T-helper 1 cell (primary cell): ENCODE measurements at regions not wholly inside any gene's neighbourhood (a gene's known extent, or its start where the extent isn't known, plus 50 kb on each side); places are given as distances from the start of the nearest gene placed in this dataset.
"Not testable (repeated sequence)": the region's sequence is repeated elsewhere in the genome, so short reads cannot be mapped to it uniquely, and the experiment has no call there.

ENCODE experiments used
- DNase-seq, 5 donors: peaks; one replicate each; pipeline ENCODE4 v3.0.0-alpha.2; 2012 to 2020

- DNase-seq = no peak
Observed at GRCh38 chr5:43926923-43927322, 323.9 kb downstream of the NNT start.

DNA sequence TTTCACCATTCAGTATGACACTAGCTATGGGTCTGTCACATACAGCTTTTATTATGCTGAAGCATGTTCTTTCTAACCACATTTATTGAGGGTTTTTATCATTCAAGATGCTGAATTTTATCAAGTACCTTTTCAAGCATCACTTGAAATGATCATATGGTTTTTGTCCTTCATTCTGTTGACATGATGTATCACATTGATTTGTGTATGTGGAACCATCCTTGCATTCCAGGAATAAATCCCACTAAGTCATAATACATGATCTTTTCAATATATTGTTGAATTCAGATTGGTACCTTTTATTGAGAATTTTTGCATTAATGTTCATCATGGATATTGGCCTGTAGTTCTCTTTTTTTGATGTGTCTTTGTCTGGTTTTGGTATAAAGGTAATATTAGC lies 317.4 kb downstream of the NNT start:
- no peak for DNase-seq

DNA sequence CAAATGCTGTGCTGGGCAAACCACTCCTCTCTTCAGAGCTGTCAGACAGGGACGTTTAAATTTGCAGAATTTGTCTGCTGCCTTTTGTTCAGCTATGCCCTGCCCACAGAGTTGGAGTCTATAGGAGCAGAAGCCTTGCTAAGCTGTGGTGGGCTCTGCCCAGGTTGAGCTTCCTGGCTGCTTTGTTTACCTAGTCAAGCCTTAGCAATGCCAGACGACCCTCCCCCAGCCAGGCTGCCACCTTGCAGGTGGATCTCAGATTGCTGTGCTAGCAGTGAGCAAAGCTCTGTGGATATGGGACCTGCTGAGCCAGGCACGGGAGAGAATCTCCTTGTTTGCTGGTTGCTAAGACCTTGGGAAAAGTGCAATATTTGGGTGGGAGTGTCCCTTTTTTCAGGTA lies 314.9 kb downstream of the NNT start:
- no peak for DNase-seq

DNA sequence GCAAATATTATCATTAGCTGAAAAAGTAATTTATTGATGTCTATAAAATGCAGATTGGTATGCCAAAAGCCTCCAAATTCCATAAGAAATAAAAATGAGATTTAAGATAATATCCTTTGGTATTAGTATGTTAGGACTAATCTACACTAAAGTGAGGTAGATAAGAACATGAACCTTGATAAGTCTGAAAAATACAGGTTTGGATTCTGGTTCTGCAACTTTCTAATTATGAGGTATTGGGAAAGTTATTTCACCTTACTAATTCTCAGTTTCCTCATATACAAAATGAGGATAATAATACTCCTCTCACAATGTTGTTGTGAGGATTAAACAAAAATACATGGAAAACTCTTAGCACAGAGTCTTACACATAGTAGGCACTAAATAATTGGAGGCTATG lies 300.1 kb downstream of the NNT start:
- DNase-seq = no peak

DNA sequence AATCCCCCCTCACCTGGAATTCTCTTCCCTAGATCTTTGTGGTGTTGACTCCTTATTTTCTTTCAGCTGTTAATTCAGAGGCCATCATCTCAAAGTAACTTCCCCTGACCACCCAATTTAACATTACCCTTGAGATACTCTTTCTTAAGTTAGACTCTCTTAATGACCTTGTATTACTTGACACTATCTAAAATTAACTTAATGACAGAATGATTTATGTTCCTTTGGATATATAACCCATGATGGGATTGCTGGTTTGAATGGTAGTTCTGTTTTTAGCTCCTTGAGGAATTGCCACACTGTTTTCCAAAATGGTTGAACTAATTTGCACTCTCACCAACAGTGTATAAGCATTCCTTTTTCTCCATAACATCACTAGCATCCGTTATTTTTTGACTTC lies 298.0 kb downstream of the NNT start:
- DNase-seq = no peak

DNA sequence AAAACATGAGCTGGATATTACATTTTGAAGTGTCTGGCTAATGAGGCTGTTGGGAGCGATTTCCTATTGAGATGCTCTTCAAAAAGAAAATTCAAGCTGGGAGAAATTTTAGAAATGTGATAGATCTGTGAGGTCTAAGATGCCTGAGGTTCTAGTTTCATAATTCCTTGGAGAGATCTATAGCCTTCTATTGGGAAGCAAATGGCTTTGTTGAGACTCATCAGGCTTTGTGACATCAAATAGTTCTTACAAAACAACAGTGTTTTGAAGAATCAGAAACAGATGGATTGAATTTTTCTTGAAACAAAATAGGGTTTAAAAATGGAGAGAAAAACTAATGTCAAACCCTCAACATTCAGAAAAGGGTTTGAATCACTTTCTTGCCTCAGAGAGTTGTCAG lies 292.9 kb downstream of the NNT start:
- DNase-seq = no peak

DNA sequence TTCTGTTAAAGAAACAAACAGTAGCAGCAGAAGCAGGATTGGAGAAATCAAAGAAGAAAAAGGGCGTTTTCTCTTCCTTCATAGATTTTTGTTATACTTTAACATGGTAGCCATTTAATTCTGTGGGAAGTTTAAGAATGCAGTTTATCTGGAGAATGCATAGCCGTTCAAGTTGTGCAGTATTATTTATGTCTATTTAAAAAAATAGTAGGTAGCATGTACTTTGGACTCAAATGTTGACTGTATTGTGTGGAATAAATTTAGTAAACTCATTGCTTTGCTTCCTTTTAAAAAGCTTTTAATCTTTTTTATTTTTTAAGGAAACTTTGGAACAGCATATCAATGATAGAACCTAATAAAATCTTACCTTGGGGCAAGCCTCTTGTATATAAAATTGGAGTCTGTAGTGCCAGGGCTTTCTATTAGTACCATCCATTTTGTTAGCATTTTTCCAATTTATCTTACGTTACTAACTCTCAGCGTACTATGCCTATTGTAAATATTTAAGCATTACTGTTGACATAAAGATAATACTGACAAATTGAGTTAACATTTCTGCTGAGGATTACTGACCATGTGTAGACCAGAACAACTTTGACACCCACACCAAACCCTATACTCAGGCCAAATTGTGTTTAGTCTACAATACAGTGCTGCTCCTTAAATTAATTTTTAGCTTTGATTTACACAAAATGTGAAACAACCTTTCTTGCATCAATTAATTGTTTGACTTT lies 291.1 kb downstream of the NNT start:
- no peak for DNase-seq

DNA sequence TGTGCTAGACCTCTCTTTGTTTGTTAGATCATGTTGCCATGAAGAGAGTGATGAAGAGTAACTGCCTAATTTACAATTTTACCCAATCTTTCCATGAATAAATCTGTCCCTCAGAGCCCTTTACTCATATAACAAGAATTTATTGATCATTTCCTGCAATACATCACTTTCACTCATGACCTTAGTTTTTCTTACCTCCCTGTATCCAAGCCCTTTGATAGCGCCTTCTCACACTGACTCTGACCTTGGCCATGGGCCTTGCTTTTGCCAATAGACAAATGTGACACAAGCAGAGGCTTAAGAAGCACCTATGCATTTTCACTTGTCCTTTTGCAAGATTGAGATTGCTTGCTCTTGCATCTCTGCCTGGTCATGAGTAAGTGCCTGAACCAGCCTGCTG lies 288.1 kb downstream of the NNT start:
- DNase-seq = no peak

GRCh38 chr5:43889233-43889632 lies 286.3 kb downstream of the NNT start:
- DNase-seq = no peak

DNA sequence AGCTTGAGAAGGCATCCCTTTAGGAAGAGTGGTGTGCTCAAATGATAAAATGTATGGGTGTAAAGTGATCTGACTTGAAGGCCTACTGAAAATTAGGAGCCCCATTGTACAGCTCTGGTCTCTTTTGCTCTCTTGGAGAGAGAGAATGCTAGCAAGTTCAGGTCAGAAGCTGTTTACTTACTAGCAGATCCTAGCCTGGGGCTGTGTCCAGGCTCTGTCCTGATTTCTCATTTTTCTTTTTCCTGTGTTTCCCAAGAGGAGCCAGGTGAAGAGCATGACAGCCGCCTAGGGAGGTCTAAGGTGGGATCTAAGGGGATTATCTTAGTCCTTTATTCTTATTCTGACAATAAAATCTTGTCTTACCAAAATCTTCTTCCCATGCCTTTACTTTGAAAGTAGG lies 272.8 kb downstream of the NNT start:
- no peak for DNase-seq

DNA sequence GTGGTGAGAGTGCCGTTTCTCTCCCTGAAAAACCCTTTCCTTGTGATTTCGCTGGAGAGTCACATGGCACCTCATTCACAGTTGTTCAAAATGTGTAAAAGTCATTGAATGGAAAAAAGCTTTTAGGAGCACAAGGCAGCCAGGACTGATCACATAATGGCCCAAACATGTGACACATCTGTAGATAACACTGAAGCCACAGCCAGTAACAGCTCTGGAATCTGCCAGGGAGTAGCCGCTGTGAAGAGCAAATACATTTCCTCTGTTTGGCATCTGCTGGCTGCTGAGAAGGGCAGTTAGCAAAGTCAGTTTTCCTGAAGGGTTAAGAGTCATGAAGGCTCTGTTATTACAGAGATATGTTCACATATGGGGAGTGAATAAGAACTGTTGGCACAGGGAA lies 271.8 kb downstream of the NNT start:
- no peak for DNase-seq

- DNase-seq = no peak
Observed at GRCh38 chr5:43873791-43874190, 270.8 kb downstream of the NNT start.

DNA sequence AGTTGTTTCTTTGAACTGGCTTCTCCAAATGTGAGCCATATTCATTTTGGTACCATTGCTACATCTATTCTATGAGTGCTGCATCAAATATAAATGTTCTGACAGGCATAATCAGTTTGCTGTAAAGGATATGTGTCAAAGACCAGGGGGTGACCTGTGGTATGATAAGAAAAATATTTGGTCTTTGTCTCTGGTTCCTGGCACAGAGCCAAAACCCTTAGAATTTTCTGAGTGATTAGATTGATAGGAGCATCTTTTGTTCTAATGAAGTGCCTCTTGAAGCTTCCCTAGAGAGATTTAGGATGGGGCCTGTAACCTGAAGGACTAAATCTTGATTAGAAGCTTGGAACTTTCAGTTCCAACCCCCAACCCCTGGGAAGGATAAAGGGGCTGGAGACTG lies 256.3 kb downstream of the NNT start:
- no peak for DNase-seq

DNA sequence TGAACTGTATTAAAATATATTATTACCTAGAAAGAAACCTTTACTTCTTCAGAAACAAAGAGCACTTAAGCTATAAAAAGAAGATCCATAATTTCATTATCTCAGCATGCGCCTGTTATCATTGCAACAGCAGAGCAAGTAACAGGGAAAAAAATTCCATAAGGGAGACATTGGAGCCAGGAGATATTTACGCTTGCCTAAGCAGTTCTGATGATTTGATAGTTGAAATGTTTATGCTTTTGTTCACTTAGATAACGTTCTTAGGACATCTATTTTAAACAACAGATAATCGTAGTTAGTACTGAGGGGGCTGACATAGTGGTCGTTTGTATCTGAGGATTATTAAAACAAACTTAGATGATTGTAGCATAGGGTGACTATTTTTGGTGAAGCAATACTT lies 252.5 kb downstream of the NNT start:
- DNase-seq = no peak

- DNase-seq = no peak
Observed at GRCh38 chr5:43854697-43855292, 251.8 kb downstream of the NNT start.

DNA sequence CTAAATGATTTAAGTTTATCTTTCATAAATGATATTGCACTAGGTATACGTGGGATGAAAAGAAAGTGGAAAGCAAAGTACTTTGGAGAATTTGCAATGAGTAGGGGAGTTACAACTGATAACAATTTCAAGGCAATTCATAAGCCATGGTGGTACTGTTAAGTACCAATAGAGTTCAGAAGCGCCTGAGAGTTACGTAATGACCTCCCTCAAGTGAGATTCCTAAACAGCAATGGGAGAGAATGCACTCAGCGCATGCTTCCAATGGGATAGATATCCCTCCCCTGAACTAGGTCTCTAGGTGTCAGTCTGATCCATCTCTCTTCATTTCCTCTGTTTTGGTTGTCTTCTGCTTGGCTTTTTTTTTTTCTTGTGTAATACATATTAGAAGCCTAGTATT lies 249.3 kb downstream of the NNT start:
- DNase-seq = no peak

DNA sequence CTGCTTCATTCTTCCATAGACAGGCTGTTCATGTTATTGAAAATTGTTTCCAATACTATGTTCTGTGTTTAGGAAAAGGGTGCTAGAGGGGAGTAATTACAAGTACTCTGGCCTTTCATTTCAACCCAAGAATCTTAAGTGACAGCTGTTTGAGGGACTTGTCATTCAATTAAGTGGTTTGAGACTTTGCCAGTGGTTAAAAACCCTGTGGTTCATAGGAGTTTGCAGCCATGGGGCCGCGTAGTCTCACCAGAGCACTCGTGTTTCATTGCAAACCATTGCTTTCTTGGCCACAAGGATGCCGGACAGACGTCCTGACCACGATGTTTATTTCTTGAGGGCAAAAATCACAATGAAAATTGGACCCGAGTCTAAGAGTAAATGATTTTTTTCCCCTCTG lies 248.8 kb downstream of the NNT start:
- no peak for DNase-seq

- no peak for DNase-seq
Observed at GRCh38 chr5:43840424-43841125, 237.6 kb downstream of the NNT start.

GRCh38 chr5:43839218-43839617 lies 236.2 kb downstream of the NNT start:
- DNase-seq = no peak

- DNase-seq = no peak
Observed at GRCh38 chr5:43837996-43838395, 235.0 kb downstream of the NNT start.

- no peak for DNase-seq
Observed at GRCh38 chr5:43837091-43837490, 234.1 kb downstream of the NNT start.

DNA sequence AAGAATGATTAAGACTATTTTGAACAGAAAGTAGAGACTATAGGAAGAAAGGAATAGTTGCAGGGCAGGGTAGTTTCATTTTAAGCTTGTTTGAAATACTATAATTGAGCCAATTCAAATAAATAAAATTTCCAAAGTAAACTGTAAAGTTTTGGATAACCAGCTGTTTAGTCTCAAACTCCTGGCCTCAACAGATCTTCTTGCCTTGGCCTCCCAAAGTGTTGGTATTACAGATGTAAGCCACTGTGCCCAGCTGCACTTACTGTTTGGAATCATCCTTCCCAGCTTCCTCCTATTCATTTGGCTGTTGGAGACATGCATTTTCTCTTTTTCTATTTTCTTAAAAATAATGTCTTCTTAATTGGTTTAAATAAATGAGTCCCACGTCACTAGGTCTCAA lies 231.0 kb downstream of the NNT start:
- DNase-seq = no peak

DNA sequence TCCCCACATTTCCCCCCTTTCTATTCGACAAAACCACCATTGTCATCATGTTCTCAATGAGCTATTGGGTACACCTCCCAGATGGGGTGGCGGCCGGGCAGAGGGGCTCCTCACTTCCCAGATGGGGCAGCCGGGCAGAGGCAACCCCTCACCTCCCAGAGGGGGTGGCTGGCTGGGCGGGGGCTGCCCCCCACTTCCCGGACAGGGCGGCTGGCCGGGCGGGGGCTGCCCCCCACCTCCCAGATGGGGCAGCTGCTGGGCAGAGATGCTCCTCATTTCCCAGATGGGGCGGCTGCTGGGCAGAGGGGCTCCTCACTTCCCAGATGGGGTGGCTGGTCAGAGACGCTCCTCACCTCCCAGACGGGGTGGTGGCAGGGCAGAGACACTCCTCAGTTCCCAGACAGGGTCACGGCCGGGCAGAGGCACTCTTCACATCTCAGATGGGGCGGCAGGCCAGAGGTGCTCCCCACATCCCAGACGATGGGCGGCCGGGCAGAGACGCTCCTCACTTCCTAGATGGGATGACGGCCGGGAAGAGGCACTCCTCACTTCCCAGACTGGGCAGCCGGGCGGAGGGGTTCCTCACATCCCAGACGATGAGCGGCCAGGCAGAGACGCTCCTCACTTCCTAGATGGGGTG lies 221.5 kb downstream of the NNT start:
- DNase-seq = not testable (repeated sequence)

- DNase-seq = not testable (repeated sequence)
Observed at GRCh38 chr5:43818394-43818793, 215.4 kb downstream of the NNT start.
